AG09319 (cell line): ENCODE measurements at regions not wholly inside any gene's neighbourhood (a gene's known extent, or its start where the extent isn't known, plus 50 kb on each side); places are given as distances from the start of the nearest gene placed in this dataset.

ENCODE experiments used
- DNase-seq: peaks from one replicate; pipeline ENCODE4 v3.0.0-alpha.2; 2010; ENCODE audit warnings: low read depth; ENCODE audit errors: extremely low read depth
- CTCF ChIP-seq: IDR thresholded peaks from 2 replicates; pipeline ENCODE4 v1.5.1; 2011; ENCODE audit warnings: low read depth, mild to moderate bottlenecking, inconsistent platforms, low read length, moderate library complexity

GRCh38 chr13:107018285-107018684, 450.3 kb upstream of the ARGLU1 start:
- no peak for DNase-seq
- TF ChIP-seq CTCF = no peak

GRCh38 chr13:107006661-107007060, 438.7 kb upstream of the ARGLU1 start:
- no peak for DNase-seq
- no peak for TF ChIP-seq CTCF

DNA sequence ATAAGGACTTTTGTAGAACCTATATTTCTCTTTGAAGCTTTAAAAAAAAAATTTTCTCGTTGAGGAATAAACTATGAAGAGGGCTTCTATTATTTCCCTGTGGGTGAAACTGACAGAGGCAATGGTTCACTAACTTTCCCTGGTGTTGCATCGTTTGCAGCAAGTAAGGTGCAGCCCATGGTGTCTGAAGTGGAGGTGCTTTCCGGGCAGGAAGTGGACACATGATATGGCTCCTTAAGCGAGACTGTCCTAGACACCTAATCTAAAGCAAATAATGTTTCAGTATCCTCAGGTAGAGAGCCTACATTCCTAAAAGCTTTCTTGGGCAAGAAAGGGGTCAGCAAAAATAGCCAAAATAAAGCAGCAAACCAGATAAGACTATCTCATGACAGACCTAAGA, 437.6 kb upstream of the ARGLU1 start:
- no peak for TF ChIP-seq CTCF
- DNase-seq = no peak

DNA sequence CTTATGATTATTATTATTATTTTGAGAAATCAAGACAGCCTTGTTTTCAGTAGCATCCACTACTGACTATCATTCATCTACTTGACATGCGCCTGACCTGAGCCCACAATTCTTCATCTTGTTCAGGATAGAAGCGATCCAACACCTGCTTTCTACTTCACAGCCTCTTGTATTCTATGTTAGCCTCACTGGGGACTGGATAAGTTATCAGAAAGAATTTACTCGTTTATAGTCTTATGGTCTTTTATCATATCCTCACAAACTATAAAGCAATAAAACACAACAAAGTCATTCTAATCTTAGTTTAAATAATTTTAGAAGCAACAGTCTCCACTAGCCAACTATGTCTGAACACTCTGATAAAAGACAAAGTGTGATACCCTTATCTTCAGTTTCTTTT, 436.0 kb upstream of the ARGLU1 start:
- no peak for DNase-seq
- TF ChIP-seq CTCF = no peak

DNA sequence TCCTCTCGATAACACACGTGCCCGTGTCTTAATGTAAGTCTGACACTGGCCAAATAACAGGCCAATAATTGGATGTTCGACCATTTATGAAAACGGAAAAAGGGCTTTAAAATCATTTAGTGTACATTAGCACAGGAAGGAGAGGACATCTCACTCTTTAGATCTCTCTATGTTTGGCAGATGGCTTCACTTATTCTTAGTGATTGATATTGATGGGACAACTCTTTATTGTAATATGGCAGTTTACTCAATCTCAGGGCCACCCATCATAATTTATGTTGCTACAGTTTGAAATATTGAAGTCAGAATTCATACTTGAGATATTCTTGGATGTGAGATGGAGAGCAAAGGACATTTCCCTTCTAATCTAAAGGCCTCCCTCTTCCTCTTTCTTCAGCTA, 430.7 kb upstream of the ARGLU1 start:
- no peak for TF ChIP-seq CTCF
- no peak for DNase-seq

DNA sequence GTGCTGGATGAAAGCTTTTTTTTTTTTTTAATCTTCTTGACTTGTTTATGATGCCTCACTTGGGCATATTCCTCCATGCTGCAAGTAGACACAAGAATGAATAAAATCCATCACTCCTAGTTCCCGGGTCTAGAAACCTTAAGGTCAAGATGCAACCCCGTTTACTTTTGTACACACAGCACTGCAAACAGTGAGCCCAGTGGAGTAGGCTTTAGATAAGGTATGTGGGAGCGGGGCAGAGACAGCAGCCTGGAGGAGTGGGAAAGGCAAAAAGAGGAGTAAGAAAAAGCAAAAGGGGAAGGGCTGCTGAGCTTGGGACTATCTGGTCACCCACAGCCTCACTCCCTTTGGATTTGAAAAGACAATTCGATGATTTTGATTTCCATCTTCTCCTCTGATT, 429.8 kb upstream of the ARGLU1 start:
- DNase-seq = no peak

More for the DNA sequence above, 429.8 kb upstream of the ARGLU1 start:
- TF ChIP-seq CTCF = no peak
